H1 (cell line): ENCODE measurements at regions not wholly inside any gene's neighbourhood (a gene's known extent, or its start where the extent isn't known, plus 50 kb on each side); places are given as distances from the start of the nearest gene placed in this dataset.
"Not testable (repeated sequence)": the region's sequence is repeated elsewhere in the genome, so short reads cannot be mapped to it uniquely, and the experiment has no call there.

Experiments
- CBX8 ChIP-seq: fragments of 300-800, 300-1000 bp; sonication (generic); IDR thresholded peaks from 2 replicates; pipeline ENCODE4 v1.7.1; 2016; ENCODE audit warnings: low read depth, low read length, borderline replicate concordance
- CTCF ChIP-seq, 3 experiments: IDR thresholded peaks; 1 replicate in 2 of 3; 2 replicates in 1 of 3; pipeline versions ENCODE4 v1.5.1 to v1.6.1; 2011; ENCODE audit warnings: low read length in 3 of 3, mild to moderate bottlenecking in 3 of 3, inconsistent platforms in 2 of 3, low read depth in 1 of 3, moderate library complexity in 1 of 3; ENCODE audit not compliant: insufficient read depth in 1 of 3; ENCODE audit errors: control extremely low read depth in 1 of 3
- EZH2 ChIP-seq: fragments of 200-600 bp; sonication (generic); IDR thresholded peaks from 2 replicates; pipeline ENCODE4 v1.7.1; 2012; ENCODE audit warnings: low read depth, mild to moderate bottlenecking, moderate library complexity, low read length, inconsistent platforms; ENCODE audit not compliant: severe bottlenecking
- FOSL1 ChIP-seq: IDR thresholded peaks from 2 replicates; pipeline ENCODE4 v1.6.1; 2011; ENCODE audit warnings: mild to moderate bottlenecking, low read depth, low read length, moderate library complexity; ENCODE audit not compliant: insufficient read depth
- JUN ChIP-seq: IDR thresholded peaks from 2 replicates; pipeline ENCODE4 v1.6.1; 2011; ENCODE audit warnings: low read depth, mild to moderate bottlenecking, improper control_type of control experiment, low read length
- POLR2A ChIP-seq, 2 experiments: IDR thresholded peaks; 1 replicate in 1 of 2; 2 replicates in 1 of 2; pipeline ENCODE4 v1.6.1; 2011; ENCODE audit warnings: low read depth in 2 of 2, low read length in 2 of 2, mild to moderate bottlenecking in 2 of 2; ENCODE audit errors: control extremely low read depth in 1 of 2
- SRF ChIP-seq: IDR thresholded peaks from 2 replicates; pipeline ENCODE4 v1.6.1; 2011; ENCODE audit warnings: mild to moderate bottlenecking, low read depth, low read length, moderate library complexity
- SUZ12 ChIP-seq: fragments of 200-600 bp; sonication (generic); IDR thresholded peaks from 2 replicates; pipeline ENCODE4 v1.6.1; 2012; ENCODE audit warnings: mild to moderate bottlenecking, inconsistent platforms, low read length, moderate library complexity, mixed read lengths
- YY1 ChIP-seq: IDR thresholded peaks from 2 replicates; pipeline ENCODE4 v1.6.1; 2011; ENCODE audit warnings: low read depth, mild to moderate bottlenecking, low read length
- TF ChIP-seq, protein P1 (sequence below): IDR thresholded peaks from 2 replicates; pipeline ENCODE4 v1.6.1; 2012; ENCODE audit warnings: low read length, inconsistent platforms

DNA sequence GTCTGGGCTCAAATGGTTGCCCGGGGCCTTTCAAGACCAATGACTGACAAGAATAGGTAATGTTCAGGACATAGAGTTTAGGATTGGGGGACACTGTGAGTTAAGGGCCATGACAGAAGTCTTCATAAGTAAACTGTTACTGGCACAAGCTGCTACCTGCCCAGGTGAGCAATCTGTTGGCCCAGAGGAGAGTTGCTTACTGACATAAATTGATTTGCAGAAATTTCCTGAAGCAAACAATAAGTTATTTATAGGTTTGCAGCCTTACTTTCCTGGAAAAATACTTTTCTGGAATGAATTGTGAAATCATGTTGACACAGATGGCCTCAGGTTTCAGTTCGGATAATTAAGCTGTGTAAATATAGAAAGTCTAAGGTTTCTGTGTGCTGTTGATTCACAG, 202.8 kb upstream of the C1QTNF3 start:
- not testable (repeated sequence) for TF ChIP-seq POLR2A (IDR thresholded peaks at IDR 0.05; ENCODE audit: control extremely low read depth in 1 of 2, low read depth in 2 of 2, low read length in 2 of 2); CTCF (IDR thresholded peaks at IDR 0.05; ENCODE audit: control extremely low read depth in 1 of 3, insufficient read depth in 1 of 3, low read depth in 1 of 3, low read length in 3 of 3); CBX8; FOSL1; YY1; SRF; EZH2; JUN; SUZ12
- TF ChIP-seq, protein P1, sequence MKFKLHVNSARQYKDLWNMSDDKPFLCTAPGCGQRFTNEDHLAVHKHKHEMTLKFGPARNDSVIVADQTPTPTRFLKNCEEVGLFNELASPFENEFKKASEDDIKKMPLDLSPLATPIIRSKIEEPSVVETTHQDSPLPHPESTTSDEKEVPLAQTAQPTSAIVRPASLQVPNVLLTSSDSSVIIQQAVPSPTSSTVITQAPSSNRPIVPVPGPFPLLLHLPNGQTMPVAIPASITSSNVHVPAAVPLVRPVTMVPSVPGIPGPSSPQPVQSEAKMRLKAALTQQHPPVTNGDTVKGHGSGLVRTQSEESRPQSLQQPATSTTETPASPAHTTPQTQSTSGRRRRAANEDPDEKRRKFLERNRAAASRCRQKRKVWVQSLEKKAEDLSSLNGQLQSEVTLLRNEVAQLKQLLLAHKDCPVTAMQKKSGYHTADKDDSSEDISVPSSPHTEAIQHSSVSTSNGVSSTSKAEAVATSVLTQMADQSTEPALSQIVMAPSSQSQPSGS: not testable (repeated sequence)
